ENCODE measurements at regions not wholly inside any gene's neighbourhood (a gene's known extent, or its start where the extent isn't known, plus 50 kb on each side); places are given as distances from the start of the nearest gene placed in this dataset.
"Not testable (repeated sequence)": the region's sequence is repeated elsewhere in the genome, so short reads cannot be mapped to it uniquely, and the experiment has no call there.

DNA sequence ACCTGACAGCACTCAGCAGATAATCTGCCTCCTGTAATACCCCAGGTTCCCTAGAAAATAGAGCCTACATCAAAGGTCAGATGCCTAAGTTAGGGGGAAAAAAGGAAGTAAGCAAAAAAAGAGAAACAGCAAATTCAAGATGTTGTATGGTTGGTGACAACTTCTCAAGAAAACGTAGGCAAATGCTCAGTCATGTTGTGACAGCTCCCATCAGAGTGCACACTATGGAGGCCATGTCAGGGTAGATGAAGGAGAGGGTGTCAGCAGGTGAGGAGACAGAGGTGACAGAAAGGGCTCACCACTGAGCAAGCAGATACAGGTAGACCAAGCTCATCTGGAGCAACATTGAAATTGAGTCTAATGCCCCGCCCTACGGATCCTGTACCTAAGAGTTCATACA is 356.8 kb upstream of the BRINP1 start:
- DNase-seq: no peak

DNA sequence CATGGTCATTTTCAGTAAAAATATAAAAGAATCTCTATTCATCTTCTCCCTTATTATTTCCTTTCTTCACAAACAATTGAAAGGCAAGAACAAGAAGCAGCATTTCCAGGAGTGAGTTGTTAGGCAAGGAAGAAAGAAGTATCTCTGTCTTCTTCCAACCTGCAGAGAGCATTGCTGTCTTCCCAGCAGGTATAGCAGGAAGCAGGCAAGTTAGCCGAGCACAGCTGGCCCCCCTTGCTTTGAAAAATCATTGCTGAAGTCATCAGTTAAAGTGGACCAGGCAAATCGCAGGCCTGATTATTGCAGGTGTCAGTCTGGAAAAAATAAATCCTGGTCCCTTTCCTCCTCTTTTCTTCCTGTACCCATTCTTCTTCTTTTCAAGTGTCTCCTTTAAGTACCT is 353.1 kb upstream of the BRINP1 start:
- DNase-seq: no peak

DNA sequence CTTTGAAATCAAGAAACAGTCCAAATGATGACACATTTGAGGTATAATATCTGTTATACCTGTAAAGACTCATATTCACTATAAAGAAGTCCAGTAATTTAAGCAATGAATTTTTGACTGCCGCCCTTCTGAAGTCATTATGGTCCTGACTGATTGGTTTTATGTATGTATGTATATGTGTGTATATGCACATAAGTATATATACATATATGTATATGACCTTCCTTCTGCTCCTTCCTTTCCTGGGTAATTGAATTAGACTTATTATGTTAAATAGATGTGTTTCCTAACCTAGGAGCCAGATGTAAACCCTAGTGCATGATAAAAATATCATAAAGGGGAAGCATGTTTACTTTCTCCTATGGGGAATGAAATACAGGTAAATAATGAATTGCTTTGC is 343.1 kb upstream of the BRINP1 start:
- no peak for DNase-seq

DNA sequence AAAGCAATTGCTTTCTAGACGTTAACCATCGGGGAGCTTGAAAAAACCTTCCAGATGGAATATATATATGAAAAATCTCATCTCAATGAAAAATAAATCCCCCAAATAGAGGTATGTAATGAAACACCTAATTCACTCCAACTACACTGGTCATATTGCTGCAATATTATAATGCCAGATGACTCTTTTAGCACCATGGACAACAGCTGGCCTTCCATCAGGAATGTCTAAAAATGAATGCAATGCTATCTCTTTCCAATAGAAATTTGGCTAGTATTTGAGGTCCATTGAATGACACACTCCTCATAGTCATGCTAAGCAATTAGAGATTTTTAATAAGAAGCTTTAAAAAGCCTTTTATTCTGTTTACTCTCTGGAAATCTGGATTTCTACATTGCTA is 340.2 kb upstream of the BRINP1 start:
- DNase-seq: no peak

DNA sequence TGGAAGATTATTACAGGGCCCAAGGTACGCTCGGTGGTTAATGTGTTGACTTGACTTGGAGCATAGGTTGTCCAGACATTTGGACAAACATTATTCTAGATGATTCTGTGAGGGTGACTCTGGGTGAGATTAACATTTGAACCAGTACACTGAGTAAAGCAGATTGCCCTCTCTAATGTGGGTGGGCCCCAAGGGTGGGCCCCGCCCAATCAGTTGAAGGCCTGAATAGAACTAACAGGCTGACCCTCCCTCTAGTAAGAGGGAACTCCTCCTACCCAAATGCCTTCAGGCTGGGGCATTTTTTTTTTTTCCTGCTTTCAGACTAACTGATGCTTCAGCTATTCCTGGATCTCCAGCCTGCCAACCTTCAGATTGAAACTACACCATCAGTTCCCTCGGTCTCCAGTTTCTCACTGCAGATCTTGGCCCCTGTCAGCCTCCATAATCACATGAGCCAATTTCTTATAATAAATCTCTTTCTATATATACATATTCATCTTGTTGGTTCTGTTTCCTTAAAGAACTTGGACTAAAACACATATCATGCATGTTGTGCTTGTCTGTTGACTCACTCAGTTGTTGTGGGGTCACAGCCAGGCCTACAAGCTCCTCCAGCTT is 338.1 kb upstream of the BRINP1 start:
- DNase-seq: no peak

DNA sequence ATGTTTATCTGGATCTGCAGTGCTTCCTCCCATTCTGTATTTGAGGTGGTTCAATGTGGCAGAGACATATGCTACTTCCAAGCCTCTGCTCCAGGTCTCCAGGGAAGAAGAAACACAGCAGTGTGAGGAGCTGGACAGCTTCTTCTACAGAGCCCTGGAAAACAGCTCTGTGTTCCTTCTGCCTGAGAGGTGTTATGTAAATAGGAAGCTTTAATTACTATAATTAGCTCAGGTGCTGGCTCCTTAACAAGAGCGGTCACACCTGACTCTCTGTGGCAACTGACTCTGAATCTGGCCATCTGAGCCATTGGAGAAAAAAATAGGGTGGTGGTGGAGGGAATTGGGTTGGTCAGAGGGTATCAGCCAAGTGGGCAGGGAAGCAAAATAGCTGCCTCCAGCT is 332.4 kb upstream of the BRINP1 start:
- DNase-seq: no peak

DNA sequence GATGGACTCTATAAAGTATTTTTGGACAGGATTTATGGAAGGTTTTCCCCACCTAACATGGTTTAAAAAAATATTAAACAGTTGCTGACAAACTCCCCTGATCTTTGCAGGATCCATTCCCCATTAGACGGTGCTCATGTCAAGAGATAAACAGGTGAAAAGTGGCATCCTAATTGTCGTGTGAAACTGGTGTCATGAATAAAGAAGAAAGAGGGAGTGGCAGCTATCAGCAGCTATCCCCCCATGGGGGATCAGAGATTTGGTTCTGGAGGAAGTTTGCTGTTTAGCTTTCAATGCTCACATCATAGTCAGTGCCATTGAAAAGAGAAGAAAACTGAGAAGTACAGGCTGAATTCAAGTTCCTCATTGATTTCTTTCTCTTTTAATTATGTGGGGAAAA is 329.3 kb upstream of the BRINP1 start:
- DNase-seq: no peak

DNA sequence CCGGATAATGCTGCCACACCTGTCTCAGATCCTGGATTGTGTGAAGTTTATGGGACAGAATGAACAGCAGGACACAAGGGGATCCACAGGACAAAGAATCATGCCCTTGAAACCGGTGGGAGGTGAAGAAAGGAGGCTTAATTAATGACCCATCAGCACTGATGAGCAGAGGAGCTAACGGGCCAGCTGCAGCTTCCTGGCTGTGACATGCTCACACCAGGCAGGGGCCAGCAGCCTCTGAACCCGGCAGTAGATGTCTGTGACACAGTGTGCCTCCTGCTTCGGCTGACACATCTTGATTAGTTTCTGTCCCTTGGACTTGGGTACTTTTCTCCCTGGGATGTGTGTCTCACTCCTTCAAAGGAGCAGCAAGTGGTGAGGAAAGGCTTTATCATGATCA is 328.8 kb upstream of the BRINP1 start:
- DNase-seq: no peak

DNA sequence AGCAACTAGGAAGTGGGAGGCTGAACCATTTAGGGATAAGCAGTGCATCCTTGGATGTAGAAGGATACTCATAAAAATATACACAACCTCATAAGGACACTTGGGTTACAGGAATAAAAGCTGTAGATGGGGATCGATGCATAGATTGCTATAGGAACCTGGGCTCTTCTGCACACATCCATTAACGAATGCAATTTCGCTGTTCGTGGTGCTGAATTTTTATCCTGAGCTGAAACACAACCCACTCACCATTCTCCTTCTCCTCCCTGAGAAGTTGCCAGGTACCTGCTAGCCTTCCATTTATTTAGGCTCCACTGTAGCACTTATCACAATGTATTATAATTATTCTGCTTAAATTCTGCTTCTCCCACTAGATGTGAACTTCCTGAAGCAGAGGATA is 320.6 kb upstream of the BRINP1 start:
- DNase-seq: no peak

DNA sequence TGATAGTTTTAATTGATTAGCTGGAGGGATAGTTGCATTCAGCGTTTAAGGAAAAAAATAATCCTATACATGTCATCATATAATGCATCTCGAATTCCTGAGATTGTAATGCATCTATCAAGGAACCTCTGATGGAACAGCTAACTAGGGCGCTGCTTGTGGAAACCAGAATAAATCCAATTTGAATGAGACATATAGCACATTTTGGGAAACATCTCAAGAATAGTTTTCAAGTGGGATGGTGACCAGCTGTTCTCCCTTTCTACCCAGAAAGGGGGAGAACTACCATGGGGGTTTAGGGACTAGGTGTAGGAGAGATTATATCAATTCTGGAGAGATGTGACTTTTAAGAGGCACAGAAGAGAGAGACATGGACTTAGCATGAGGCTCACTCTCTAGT is 319.3 kb upstream of the BRINP1 start:
- DNase-seq: no peak

DNA sequence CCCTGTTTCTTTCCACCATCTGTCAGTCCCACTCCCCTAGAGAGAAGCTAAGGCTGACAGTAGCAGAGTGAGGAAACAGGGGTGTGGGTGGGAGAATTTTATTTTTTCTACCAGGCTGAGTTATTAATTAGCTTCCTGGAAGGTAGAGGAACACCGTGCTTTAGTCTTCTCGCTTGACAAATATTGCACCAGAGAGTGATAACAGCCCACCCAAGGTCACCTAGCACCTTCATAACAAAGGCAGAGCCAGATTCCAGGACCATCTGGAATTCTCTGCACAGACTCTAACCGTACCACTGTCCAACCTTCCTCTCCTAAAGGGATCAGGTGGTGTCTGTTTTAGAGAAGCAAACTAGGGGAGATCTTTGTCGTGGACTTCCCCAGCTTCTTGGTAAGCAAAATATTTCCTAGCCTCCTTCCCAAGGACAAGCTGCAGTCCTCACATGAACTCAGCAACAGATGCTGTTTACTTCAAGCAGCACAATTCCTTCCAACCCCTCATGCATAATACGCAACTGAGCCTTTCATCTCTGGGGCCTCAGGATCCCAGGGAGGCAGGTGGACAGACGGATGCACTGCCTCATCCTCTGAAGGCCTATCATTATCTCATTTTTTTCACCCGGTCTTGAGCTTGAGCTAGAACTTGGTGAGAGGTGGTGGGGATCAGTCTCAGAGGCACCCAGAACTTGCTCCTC is 308.7 kb upstream of the BRINP1 start:
- no peak for DNase-seq

DNA sequence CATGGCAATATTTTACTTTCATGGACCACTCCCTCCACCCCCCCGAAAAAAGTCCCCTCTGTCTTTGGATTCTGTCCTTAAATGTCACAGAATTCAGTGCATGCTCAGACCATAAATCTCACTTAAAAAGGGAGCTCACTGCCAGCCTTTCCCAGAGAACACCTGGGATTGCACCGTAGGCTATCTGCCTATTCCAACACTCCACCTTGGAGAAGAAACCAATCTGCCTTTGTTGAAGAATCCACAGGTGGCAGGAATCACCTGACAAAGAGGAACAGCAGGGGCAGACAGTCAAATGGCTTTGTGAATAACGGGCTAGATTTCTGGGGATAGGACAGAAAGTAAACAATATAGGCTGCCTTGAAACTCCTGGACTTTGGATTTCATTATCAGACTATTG is 306.7 kb upstream of the BRINP1 start:
- DNase-seq: no peak

DNA sequence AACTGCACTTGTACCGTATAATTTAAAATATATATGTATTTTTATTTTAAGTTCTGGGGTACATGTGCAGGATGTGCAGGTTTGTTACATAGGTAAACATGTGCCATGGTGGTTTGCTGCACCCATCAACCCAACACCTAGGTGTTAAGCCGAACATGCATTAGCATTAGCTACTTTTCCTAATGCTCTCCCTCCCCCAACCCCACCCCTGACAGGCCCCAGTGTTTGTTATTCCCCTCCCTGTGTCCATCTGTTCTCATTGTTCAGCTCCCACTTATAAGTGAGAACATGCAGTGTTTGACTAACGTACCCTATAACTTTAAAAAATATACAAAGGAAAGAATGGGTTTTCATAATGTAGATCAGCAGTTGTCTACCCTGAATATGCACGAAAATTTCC is 303.5 kb upstream of the BRINP1 start:
- DNase-seq: not testable (repeated sequence)

DNA sequence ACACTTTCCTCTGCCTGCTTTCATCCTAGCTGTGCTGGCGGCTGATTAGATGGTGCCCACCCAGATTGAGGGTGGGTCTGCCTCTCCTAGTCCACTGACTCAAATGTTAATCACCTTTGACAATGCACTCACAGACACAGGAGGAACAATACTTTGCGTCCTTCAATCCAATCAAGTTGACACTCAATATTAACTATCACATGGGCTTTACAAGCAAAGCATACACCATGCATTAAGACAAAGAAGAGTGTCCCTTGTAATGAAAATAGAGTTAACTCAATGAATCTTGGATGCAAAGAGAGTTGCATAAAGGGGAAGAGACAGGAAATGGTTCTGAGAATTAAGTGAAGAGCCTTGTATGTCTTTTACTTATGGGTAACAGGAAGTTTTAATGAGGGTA is 298.7 kb upstream of the BRINP1 start:
- no peak for DNase-seq

DNA sequence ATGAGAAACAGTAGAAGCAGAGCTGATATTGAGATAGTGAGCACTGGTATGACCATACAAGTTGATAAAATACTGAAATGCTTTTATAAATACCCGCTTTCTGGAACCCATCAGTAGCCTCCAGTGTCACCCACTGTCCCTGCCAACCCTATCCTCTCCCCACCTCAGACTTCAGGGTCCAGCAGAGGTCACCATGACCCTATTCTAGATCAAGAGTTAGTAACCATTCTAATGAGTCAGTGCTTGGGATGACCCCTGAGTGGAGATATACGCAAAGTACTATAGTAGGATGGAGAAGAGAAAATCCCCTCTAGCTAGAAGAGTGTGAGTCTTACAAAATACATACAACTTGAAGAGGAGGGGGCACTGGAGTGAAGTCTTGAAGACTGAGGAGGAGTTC is 297.9 kb upstream of the BRINP1 start:
- DNase-seq: no peak

DNA sequence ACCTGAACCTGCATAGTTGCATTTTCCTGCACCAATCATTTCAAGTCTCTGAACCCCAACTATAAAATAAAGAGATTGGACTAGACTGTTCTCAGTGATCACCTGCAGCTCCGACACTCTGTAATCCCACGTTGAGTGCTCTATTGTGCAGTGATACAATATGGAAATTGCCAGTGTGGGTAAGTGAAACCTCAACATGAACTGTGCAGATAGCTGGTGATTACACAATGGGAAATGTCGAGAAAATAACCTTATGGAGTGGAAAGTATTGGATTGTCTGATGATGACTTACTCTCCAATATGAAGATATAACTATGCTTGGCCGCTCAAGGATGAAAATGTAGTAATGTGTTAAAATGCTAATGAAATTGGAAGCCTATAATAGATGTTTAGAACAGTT is 293.1 kb upstream of the BRINP1 start:
- DNase-seq: no peak

DNA sequence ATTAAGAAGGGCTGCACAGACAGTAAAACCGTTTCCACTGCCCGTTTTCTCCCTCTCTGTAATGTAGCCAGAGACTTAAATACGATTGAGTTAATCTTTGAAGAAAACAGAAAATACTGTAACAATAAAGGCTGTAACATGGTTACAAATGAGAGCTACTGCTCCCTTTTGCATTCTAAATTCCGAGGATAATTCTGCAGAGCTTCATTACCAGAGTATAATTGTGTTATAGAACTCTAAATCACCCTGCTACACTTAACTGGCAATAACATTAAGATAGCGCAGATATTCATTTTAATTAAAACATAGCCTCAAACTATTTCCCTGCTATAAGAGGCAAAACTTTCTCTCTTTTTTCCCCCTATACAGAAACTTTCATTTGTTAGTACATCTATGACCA is 283.7 kb upstream of the BRINP1 start:
- DNase-seq: no peak

DNA sequence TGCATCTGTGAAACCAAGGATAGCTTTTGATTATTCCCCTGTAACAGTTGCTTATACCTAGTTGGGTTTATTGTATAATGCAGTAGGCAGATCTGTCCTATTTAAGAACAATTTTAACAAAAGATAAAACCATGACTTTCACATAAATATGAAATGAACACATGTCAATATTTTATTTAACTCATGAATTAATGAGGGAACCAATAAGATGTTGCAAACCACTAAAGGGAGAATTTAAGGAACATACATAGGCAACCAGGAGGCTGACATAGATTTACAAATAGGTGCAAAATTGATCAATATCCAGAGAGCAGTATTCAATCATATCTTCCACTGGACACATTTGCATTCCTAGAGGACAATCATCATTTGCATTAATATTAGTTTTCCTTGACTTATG is 280.0 kb upstream of the BRINP1 start:
- DNase-seq: no peak

DNA sequence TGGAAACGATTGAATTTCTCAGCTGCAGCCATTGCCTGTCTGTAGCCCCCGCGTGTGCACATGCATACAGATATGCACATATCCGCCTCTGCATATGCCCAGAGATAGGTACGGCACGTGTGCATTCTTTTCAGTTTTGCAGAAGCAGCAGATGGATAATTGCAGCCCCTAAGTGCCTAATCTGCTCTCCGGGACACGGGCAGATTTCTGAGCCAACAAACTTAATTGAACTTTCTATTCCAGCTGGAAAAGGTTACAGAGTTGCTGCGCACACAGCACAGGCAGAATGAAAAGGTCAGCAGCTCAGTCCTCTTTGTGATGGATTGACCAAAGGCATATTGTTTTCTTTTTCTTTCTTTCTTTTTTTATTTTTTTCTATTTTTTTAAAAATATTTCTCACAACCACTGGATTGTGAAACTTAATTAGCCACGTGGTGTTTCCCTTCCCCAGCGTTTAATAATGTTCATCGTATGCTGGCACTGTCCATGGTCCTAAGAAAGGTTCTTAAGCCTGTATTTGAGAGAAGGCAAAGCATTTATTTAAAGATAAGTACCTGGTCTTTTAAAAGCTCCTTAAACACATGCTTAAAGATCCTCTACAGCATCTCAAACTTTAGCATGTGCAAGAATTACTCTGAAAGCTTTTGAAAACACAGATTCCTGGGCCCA is 270.2 kb upstream of the BRINP1 start:
- DNase-seq: no peak

DNA sequence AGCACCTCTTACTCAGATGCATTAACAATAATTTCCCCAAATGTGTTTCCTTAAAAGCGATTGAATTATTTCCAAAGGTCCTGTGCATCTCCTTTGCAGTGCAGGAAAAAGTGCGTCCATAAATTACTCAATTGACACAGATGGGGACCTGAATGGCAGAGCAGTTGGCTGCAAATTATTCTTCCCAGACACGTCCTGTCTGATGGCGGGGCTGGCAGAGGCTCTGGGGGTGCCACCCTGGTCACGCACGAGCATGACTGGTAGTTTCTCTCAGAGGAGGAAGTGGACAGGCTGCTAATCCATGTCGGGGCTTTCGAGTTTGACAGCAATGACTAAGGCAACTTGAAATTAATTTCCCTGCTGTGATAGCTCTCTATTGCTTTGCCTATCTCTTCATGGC is 264.8 kb upstream of the BRINP1 start:
- no peak for DNase-seq

DNA sequence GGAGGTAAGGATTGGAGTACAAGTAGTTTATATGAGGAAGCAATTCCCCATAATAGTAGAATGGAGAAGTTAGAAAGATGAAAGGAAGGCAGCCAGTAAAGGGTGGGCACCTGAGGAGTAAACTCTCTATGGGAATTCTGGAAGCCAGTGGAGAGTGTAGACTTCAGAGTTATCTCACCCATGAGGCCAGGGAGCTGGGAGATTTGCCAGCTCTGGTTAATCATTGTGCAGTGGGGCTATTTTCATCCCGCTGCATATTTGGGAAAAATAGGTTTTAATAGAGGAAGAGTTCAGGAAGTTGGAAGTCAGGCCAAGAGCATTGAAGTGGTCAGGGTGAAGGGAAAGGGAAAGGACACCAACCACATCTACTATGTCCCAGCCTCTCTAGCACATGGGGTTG is 242.3 kb upstream of the BRINP1 start:
- no peak for DNase-seq

DNA sequence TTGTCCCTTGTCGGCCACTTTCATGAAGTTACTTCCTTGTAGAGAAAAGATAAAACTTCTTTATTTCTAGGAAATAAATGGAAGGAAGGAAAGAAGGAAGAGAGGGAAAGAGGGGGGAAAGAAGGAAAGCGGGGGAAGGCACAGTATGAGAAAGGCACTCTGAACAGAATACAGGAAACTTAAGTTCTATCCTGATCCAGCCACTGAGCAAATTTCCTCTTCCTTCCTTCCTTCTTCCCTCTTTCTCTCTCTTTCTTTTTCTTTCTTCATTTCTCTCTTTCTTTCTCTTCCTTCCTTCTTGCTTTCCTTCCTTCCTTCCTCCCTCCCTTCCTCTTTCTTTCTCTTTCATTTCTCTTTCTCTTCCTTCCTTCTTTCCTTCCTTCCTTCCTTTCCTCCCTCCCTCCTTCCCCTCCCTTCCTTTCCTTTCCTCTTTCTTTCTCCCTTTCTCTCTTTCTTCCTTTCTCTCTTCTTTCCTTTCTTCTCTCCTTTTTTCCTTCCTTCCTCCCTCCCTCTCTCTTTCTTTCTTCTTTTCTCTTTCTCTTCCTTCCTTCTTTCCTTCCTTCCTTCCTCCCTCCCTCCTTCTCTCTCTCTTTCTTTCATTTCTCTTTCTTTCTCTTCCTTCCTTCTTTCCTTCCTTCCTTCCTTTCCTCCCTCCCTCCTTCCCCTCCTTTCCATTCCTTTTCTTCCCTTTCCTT is 240.2 kb upstream of the BRINP1 start:
- DNase-seq: no peak

DNA sequence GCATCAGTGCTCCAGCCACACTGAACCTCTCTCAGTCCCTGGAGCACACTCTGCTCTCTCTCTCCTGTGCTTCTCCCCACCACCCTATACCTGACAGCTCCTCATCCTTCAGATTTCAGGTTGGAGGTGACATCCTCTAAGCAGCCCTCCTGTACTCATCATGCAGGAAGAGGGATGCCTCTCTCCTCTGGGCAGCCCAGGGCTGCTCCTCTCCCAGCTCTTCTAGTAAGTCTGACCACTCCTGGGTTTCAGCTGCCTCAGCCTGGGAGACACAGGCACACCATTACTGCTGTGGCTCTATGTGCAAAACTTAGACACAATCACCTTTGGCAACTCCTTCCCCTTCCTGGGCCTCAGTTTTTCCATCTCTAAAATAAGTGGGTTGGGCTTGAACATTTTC is 232.4 kb upstream of the BRINP1 start:
- no peak for DNase-seq

DNA sequence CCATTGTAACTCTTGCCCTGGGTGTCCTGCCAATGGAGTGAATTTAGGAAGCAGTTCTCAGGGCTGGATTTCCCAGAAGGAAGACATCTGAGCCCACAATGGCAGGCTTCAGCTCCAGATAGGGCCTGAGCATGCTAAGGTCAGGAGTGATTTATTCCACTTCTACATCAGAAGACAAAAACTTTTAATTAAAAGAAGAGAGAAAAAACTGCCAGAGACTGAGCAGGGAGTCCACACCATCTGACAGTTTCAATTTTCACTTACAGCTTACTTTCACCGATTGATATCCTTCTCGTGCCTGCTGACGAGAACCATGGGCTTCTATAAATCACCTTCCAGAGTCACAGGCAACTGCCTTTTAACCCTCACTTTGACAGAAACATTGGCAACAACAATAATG is 228.3 kb upstream of the BRINP1 start:
- DNase-seq: no peak
